Fibroblast of lung (primary cell): ENCODE measurements at regions not wholly inside any gene's neighbourhood (a gene's known extent, or its start where the extent isn't known, plus 50 kb on each side); places are given as distances from the start of the nearest gene placed in this dataset.

Experiments used
- DNase-seq, 2 donors: peaks; one replicate each; pipeline versions ENCODE4 v3.0.0 to v3.0.0-alpha.2; 2010; ENCODE audit warnings: low read depth in 2 of 2
- H2AFZ ChIP-seq: 2 replicates; pipeline ENCODE4 v1.5.1; 2012; ENCODE audit warnings: low read length, control low read depth, inconsistent platforms
- H3K27ac ChIP-seq: 2 replicates; pipeline ENCODE4 v1.5.1; 2011; ENCODE audit warnings: low read length, control low read depth; ENCODE audit not compliant: insufficient read depth
- H3K27me3 ChIP-seq: 2 replicates; pipeline ENCODE4 v1.5.1; 2011; ENCODE audit warnings: mild to moderate bottlenecking, low read length; ENCODE audit not compliant: control insufficient read depth, insufficient read depth
- H3K36me3 ChIP-seq: 2 replicates; pipeline ENCODE4 v1.5.1; 2011; ENCODE audit warnings: low read length; ENCODE audit not compliant: control insufficient read depth, insufficient read depth
- H3K4me1 ChIP-seq: 2 replicates; pipeline ENCODE4 v1.5.1; 2011; ENCODE audit warnings: low read length; ENCODE audit not compliant: control insufficient read depth, insufficient read depth; ENCODE audit errors: extremely low read depth
- H3K4me2 ChIP-seq: 2 replicates; pipeline ENCODE4 v1.5.1; 2011; ENCODE audit warnings: low read length, control low read depth; ENCODE audit not compliant: insufficient read depth; ENCODE audit errors: extremely low read depth
- H3K4me3 ChIP-seq, 4 experiments: fragments of 200-600 bp in 1 of 4; sonication (generic) in 1 of 4; replicated peaks in 1 of 4; 2 replicates each; pipeline ENCODE4 v1.5.1; 2011 to 2016; ENCODE audit warnings: low read length in 4 of 4, low read depth in 3 of 4, mild to moderate bottlenecking in 3 of 4, control low read depth in 2 of 4, inconsistent platforms in 1 of 4, mixed read lengths in 1 of 4; ENCODE audit not compliant: insufficient read depth in 1 of 4; ENCODE audit errors: control extremely low read depth in 1 of 4
- H3K79me2 ChIP-seq: 2 replicates; pipeline ENCODE4 v1.5.1; 2012; ENCODE audit warnings: mild to moderate bottlenecking, low read length, inconsistent platforms; ENCODE audit not compliant: control insufficient read depth, insufficient read depth
- H3K9ac ChIP-seq: 2 replicates; pipeline ENCODE4 v1.5.1; 2011; ENCODE audit warnings: mild to moderate bottlenecking, low read length, control low read depth; ENCODE audit not compliant: insufficient read depth
- H3K9me3 ChIP-seq: 2 replicates; pipeline ENCODE4 v1.5.1; 2012; ENCODE audit warnings: low read depth, low read length; ENCODE audit not compliant: control insufficient read depth, insufficient read depth
- H4K20me1 ChIP-seq: 2 replicates; pipeline ENCODE4 v1.5.1; 2011; ENCODE audit warnings: low read length; ENCODE audit not compliant: control insufficient read depth, insufficient read depth; ENCODE audit errors: extremely low read depth
- CTCF ChIP-seq, 2 donors: IDR thresholded peaks in 1 of 2; conservative IDR thresholded peaks in 1 of 2; 1 replicate in 1 of 2; 2 replicates in 1 of 2; pipeline ENCODE4 v1.5.1; 2011 to 2012; ENCODE audit warnings: low read length in 2 of 2, control low read depth in 1 of 2, inconsistent platforms in 1 of 2, low read depth in 1 of 2, mild to moderate bottlenecking in 1 of 2
- EZH2 ChIP-seq: IDR thresholded peaks from 2 replicates; pipeline ENCODE4 v1.5.1; 2012; ENCODE audit warnings: low read length, control low read depth, mild to moderate bottlenecking; ENCODE audit errors: missing control alignments

GRCh38 chr1:30064547-30064946, 658.8 kb downstream of the MATN1 start:
- Histone ChIP-seq H3K9me3 (no peaks in the 10 kb centered on the region), H2AFZ (no peak overlapping the region), H3K4me2 (no peak overlapping the region), H3K27me3 (no peaks in the 10 kb centered on the region), H3K27ac (no peak overlapping the region), H3K9ac (no peak overlapping the region), H3K4me1 (no peaks in the 10 kb centered on the region), H3K4me3 (no peak overlapping the region), H4K20me1 (no peaks in the 10 kb centered on the region), H3K36me3 (no peaks in the 10 kb centered on the region), H3K79me2 (no peaks in the 10 kb centered on the region)
- DNase-seq, result no peak
- TF ChIP-seq EZH2, result no peak
- no peak for TF ChIP-seq CTCF (conservative IDR thresholded peaks at IDR 0.05 in 1 of 2, IDR thresholded peaks at IDR 0.05 in 1 of 2; ENCODE audit: low read depth in 1 of 2, low read length in 2 of 2)

- no peak for TF ChIP-seq CTCF (conservative IDR thresholded peaks at IDR 0.05 in 1 of 2, IDR thresholded peaks at IDR 0.05 in 1 of 2; ENCODE audit: low read depth in 1 of 2, low read length in 2 of 2)
- no peak for TF ChIP-seq EZH2
- Histone ChIP-seq H3K4me3 (no peak overlapping the region), H3K27ac (no peak overlapping the region), H3K36me3 (no peaks in the 10 kb centered on the region), H3K4me1 (no peaks in the 10 kb centered on the region), H3K27me3 (no peaks in the 10 kb centered on the region), H4K20me1 (no peaks in the 10 kb centered on the region), H3K4me2 (no peak overlapping the region), H3K79me2 (no peaks in the 10 kb centered on the region), H3K9ac (no peak overlapping the region), H3K9me3 (no peaks in the 10 kb centered on the region), H2AFZ (no peak overlapping the region)
- DNase-seq, result no peak
Observed at GRCh38 chr1:30063621-30064280, 659.6 kb downstream of the MATN1 start.

GRCh38 chr1:30061292-30062220, 661.8 kb downstream of the MATN1 start:
- no peak for TF ChIP-seq CTCF (conservative IDR thresholded peaks at IDR 0.05 in 1 of 2, IDR thresholded peaks at IDR 0.05 in 1 of 2; ENCODE audit: low read depth in 1 of 2, low read length in 2 of 2)
- no peak for TF ChIP-seq EZH2
- H3K9me3 ChIP-seq, result no peaks in the 10 kb centered on the region
- H3K4me2 ChIP-seq, result no peak overlapping the region
- H3K79me2 ChIP-seq, result no peaks in the 10 kb centered on the region
- H3K27me3 ChIP-seq, result no peaks in the 10 kb centered on the region
- H3K4me3 ChIP-seq, result no peak overlapping the region
- H3K4me1 ChIP-seq, result no peaks in the 10 kb centered on the region
- H3K27ac ChIP-seq, result no peak overlapping the region
- H4K20me1 ChIP-seq, result no peaks in the 10 kb centered on the region
- H3K9ac ChIP-seq, result no peak overlapping the region
- H3K36me3 ChIP-seq, result no peaks in the 10 kb centered on the region
- no peak for DNase-seq
- H2AFZ ChIP-seq, result no peak overlapping the region
